ENCODE measurements at regions not wholly inside any gene's neighbourhood (a gene's known extent, or its start where the extent isn't known, plus 50 kb on each side); places are given as distances from the start of the nearest gene placed in this dataset.

- Histone ChIP-seq H2AFZ (no peak overlapping the region), H3K4me2 (no peak overlapping the region), H3K79me2 (no peaks in the 10 kb centered on the region), H3K4me3 (no peak overlapping the region), H3K4me1 (ENCODE audit: insufficient read depth) (no peaks in the 10 kb centered on the region), H3K27ac (no peak overlapping the region), H3K9me3 (ENCODE audit: low read depth) (no peaks in the 10 kb centered on the region), H4K20me1 (ENCODE audit: insufficient read depth, poor library complexity, severe bottlenecking) (no peaks in the 10 kb centered on the region), H3K36me3 (replicated peaks; ENCODE audit: insufficient read depth, low read depth) (no peaks in the 10 kb centered on the region), H3K9me2 (replicated peaks; ENCODE audit: insufficient read depth) (no peaks in the 10 kb centered on the region), H3K27me3 (no peaks in the 10 kb centered on the region)
- TF ChIP-seq, protein P1, sequence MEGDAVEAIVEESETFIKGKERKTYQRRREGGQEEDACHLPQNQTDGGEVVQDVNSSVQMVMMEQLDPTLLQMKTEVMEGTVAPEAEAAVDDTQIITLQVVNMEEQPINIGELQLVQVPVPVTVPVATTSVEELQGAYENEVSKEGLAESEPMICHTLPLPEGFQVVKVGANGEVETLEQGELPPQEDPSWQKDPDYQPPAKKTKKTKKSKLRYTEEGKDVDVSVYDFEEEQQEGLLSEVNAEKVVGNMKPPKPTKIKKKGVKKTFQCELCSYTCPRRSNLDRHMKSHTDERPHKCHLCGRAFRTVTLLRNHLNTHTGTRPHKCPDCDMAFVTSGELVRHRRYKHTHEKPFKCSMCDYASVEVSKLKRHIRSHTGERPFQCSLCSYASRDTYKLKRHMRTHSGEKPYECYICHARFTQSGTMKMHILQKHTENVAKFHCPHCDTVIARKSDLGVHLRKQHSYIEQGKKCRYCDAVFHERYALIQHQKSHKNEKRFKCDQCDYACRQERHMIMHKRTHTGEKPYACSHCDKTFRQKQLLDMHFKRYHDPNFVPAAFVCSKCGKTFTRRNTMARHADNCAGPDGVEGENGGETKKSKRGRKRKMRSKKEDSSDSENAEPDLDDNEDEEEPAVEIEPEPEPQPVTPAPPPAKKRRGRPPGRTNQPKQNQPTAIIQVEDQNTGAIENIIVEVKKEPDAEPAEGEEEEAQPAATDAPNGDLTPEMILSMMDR (IDR thresholded peaks at IDR 0.05; ENCODE audit: poor library complexity): no peak
- TF ChIP-seq EZH2phosphoT487 (IDR thresholded peaks at IDR 0.05; ENCODE audit: low read depth, severe bottlenecking, unreplicated experiment): no peak
- TF ChIP-seq EZH2 (IDR thresholded peaks at IDR 0.05; ENCODE audit: borderline replicate concordance): no peak
- DNase-seq (ENCODE audit: low spot score): no peak
- WGBS (ENCODE audit: low lambda C conversion rate, missing lambda C conversion rate): 86% methylated on average over 30 of the region's 30 CpGs
Observed at GRCh38 chr14:94907626-94908261, 137.8 kb upstream of the GSC start.

GRCh38 chr14:94906991-94907587 is 137.2 kb upstream of the GSC start:
- Histone ChIP-seq H3K27ac (no peak overlapping the region), H2AFZ (no peak overlapping the region), H3K36me3 (replicated peaks; ENCODE audit: insufficient read depth, low read depth) (no peaks in the 10 kb centered on the region), H3K79me2 (no peaks in the 10 kb centered on the region), H3K4me1 (ENCODE audit: insufficient read depth) (no peaks in the 10 kb centered on the region), H3K27me3 (no peaks in the 10 kb centered on the region), H4K20me1 (ENCODE audit: insufficient read depth, poor library complexity, severe bottlenecking) (no peaks in the 10 kb centered on the region), H3K9me3 (ENCODE audit: low read depth) (no peaks in the 10 kb centered on the region), H3K4me3 (no peak overlapping the region), H3K4me2 (no peak overlapping the region), H3K9me2 (replicated peaks; ENCODE audit: insufficient read depth) (no peaks in the 10 kb centered on the region)
- TF ChIP-seq EZH2 (IDR thresholded peaks at IDR 0.05; ENCODE audit: borderline replicate concordance) (no peak), EZH2phosphoT487 (IDR thresholded peaks at IDR 0.05; ENCODE audit: low read depth, severe bottlenecking, unreplicated experiment) (no peak)
- TF ChIP-seq, protein P1 (IDR thresholded peaks at IDR 0.05; ENCODE audit: poor library complexity): no peak
- DNase-seq (ENCODE audit: low spot score): no peak
- 89% methylated on average over 6 of the region's 6 CpGs for WGBS (ENCODE audit: low lambda C conversion rate, missing lambda C conversion rate)

GRCh38 chr14:94906577-94906976 is 136.7 kb upstream of the GSC start:
- DNase-seq (ENCODE audit: low spot score): no peak
- Histone ChIP-seq H3K36me3 (replicated peaks; ENCODE audit: insufficient read depth, low read depth) (no peaks in the 10 kb centered on the region), H4K20me1 (ENCODE audit: insufficient read depth, poor library complexity, severe bottlenecking) (no peaks in the 10 kb centered on the region), H2AFZ (no peak overlapping the region), H3K27me3 (no peaks in the 10 kb centered on the region), H3K79me2 (no peaks in the 10 kb centered on the region), H3K4me3 (no peak overlapping the region), H3K9me2 (replicated peaks; ENCODE audit: insufficient read depth) (no peaks in the 10 kb centered on the region), H3K4me2 (no peak overlapping the region), H3K4me1 (ENCODE audit: insufficient read depth) (no peaks in the 10 kb centered on the region), H3K27ac (no peak overlapping the region), H3K9me3 (ENCODE audit: low read depth) (no peaks in the 10 kb centered on the region)
- 91% methylated on average over 4 of the region's 4 CpGs for WGBS (ENCODE audit: low lambda C conversion rate, missing lambda C conversion rate)
- TF ChIP-seq, protein P1 (IDR thresholded peaks at IDR 0.05; ENCODE audit: poor library complexity): no peak
- TF ChIP-seq EZH2phosphoT487 (IDR thresholded peaks at IDR 0.05; ENCODE audit: low read depth, severe bottlenecking, unreplicated experiment) (no peak), EZH2 (IDR thresholded peaks at IDR 0.05; ENCODE audit: borderline replicate concordance) (no peak)
